CD4-positive, alpha-beta T cell treated with Interferon gamma for 1 hour (primary cell): ENCODE measurements at regions not wholly inside any gene's neighbourhood (a gene's known extent, or its start where the extent isn't known, plus 50 kb on each side); places are given as distances from the start of the nearest gene placed in this dataset.
A peak's percentile ranks its signal among the peaks of the same experiment; 100 is the strongest.
"Not testable (repeated sequence)": the region's sequence is repeated elsewhere in the genome, so short reads cannot be mapped to it uniquely, and the experiment has no call there.

Experiments used
- DNase-seq: peaks from one replicate; pipeline ENCODE4 v3.0.0-alpha.2; 2020

- DNase-seq: no peak
Observed at GRCh38 chr17:64784353-64785010, 122.4 kb upstream of the SMURF2 start.

DNA sequence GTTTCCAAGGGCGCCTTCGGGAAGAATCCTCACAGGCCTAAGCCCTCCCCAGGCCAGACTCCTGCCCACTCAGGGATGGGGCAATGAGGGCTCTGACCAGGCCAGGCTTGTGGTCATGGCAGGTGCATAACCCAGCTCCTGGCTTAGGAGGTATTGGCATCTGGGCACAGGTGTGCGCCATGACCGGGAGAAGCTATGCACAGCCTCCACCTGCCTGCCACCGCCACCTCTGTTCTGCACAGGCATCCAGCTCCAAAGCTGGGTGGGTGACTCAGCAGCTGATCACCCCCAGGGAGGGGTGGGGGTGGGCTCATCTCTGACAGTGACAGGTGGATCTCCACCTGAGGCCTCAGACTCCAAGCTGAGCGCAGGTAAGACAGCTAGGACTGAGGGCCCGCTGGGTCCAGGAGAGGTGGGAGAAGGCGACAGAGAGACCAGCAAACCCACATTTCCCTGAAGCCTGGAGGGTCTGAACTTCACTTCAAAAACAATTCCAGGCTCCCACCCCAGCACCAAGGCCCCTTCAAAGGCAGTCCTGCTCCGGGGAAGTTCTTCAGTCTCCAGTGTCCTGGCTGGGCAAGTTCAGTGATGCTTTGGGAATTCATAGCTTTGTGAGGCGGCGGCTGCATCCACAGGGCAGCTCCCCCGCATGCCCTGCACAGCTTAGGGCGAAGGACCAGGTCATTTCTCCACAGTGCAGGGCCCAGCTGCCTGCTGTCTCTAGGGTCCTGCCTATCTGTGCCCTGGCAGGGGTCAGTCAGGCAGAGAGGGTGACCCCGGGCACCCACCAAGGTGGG is 121.6 kb upstream of the SMURF2 start:
- DNase-seq: no peak

- no peak for DNase-seq
Observed at GRCh38 chr17:64783031-64783461, 120.9 kb upstream of the SMURF2 start.

DNA sequence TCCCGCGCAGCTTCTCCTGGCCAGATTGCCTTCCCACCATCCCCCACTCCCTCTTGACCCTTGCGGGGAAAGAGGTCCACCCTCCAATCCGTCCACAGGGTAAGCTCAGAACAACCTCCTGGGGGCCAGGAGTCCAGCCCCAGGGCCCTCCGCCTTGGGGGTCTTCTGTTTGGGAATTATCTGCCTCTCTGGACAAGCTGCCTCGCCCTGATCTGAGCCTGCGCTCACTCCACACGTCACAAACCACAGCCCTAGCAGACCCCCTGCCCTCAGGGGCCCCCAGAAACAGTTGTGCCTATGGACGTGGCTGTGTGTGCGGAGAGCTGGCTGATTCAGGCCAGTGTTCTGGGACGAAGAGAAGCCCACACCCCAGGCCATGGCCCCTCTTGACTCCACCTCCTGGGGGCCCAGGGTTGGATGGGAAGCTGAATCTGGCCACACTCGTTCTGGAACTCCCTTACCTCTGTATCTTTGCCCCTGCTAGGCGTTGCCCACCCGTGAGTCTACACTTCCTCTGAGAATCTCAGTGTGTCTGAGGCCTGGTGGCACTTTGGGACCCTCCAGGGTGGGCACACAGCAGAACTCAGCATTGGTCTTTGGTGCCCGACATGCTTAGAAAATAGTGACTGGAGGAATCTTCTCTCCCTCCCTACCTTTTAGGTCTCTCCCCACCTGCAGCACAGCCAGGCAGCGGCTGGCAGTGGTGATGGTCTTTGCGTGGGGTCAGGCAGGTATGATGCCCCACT is 119.9 kb upstream of the SMURF2 start:
- no peak for DNase-seq

- peak; percentile 59 for DNase-seq
Observed at GRCh38 chr17:64781014-64781756, 119.1 kb upstream of the SMURF2 start.

- peak; percentile 82 for DNase-seq
Observed at GRCh38 chr17:64780096-64781013, 118.2 kb upstream of the SMURF2 start.

DNA sequence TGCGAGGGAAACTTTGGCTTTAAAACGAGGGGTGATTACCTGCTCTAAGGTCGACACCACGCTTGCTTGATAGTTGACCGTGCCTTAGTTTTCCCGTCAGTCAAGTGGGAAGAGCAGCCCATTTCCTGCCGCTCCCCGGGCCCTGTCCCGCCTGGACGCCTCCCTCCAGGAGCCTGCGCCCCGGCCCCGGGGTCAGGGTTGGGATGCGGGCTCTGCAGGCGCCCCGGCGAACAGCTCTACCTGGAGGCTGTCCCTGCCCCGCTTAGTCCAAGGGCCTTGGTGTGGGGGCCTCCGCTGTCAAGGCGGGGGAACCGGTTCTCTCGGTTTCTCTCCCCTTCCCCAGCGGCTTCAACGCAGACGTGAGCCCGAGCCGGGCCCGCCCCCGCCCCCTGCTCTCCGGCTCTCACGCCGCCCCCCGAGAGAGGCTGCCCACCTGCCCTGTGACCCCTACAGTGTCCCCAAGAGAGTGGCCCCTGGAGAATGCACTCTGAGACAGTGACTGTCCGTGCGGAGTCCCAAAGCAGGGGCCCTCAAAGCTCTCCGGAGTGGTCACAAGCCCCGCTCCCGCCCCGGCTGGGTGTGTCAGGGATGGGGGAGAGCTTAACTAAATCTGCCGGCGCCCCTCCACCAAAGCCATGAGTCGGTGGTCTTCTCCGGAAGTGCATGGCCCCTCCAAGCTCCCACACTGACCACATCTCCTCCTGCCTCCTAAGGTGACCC is 117.4 kb upstream of the SMURF2 start:
- DNase-seq: no peak

- not testable (repeated sequence) for DNase-seq
Observed at GRCh38 chr17:64779098-64779375, 116.9 kb upstream of the SMURF2 start.

- DNase-seq: no peak
Observed at GRCh38 chr17:64778240-64779097, 116.4 kb upstream of the SMURF2 start.

- DNase-seq: no peak
Observed at GRCh38 chr17:64777415-64778239, 115.5 kb upstream of the SMURF2 start.

GRCh38 chr17:64776720-64777414 is 114.8 kb upstream of the SMURF2 start:
- peak; percentile 73 for DNase-seq

GRCh38 chr17:64775701-64776570 is 113.8 kb upstream of the SMURF2 start:
- no peak for DNase-seq

GRCh38 chr17:64774888-64775540 is 112.9 kb upstream of the SMURF2 start:
- DNase-seq: no peak

GRCh38 chr17:64773836-64774761 is 112.0 kb upstream of the SMURF2 start:
- no peak for DNase-seq

DNA sequence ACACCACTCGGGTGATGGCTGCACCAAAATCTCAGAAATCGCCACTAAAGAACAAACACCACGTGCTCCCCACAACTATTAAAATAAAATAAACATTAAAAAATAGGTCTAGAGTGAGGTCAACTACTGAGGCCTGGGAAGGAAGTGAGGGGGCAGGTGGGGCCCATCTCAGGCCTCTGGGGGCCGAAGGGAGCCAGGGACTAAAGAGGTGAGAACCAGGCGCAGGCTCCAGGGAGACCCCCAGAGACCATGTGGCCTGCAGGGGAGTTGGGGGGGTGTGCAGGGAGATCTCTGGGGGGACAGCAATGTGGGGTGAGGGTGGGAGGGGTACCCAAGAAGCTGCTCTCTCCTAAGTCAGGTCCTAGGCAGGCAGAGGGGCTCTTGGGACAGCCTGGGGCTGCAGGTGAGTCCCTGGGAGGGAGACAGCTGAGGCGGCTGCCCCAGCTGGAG is 111.3 kb upstream of the SMURF2 start:
- DNase-seq: no peak

GRCh38 chr17:64772845-64773299 is 110.8 kb upstream of the SMURF2 start:
- no peak for DNase-seq
